ENCODE measurements at regions not wholly inside any gene's neighbourhood (a gene's known extent, or its start where the extent isn't known, plus 50 kb on each side); places are given as distances from the start of the nearest gene placed in this dataset.
"Not testable (repeated sequence)": the region's sequence is repeated elsewhere in the genome, so short reads cannot be mapped to it uniquely, and the experiment has no call there.

- Histone ChIP-seq H3K27me3 (peaks cover 5% of the 10 kb centered on the region), H3K4me1 (ENCODE audit: low read depth) (no peaks in the 10 kb centered on the region), H3K27ac (no peak overlapping the region), H3K36me3 (no peaks in the 10 kb centered on the region), H3K4me3 (no peak overlapping the region), H3K9me3 (ENCODE audit: low read depth) (no peaks in the 10 kb centered on the region)
- no peak for TF ChIP-seq CTCF (IDR thresholded peaks at IDR 0.05; ENCODE audit: low read depth, low read length)
- DNase-seq (ENCODE audit: low read depth in 1 of 2, low spot score in 1 of 2) = no peak
Observed at GRCh38 chr18:76275727-76276313, 219.2 kb downstream of the ZNF516 start.

- TF ChIP-seq CTCF (IDR thresholded peaks at IDR 0.05; ENCODE audit: low read depth, low read length) = no peak
- H3K36me3 ChIP-seq = no peaks in the 10 kb centered on the region
- peak in 1 of 2 donors; percentile 42 for DNase-seq (ENCODE audit: low read depth in 1 of 2, low spot score in 1 of 2)
- H3K27me3 ChIP-seq = peaks cover 5% of the 10 kb centered on the region
- H3K4me1 ChIP-seq (ENCODE audit: low read depth) = no peaks in the 10 kb centered on the region
- no peaks in the 10 kb centered on the region for H3K9me3 ChIP-seq (ENCODE audit: low read depth)
- no peak overlapping the region for H3K27ac ChIP-seq
- H3K4me3 ChIP-seq = no peak overlapping the region
Observed at GRCh38 chr18:76274468-76275289, 220.4 kb downstream of the ZNF516 start.

GRCh38 chr18:76273956-76274355, 221.1 kb downstream of the ZNF516 start:
- no peak for DNase-seq (ENCODE audit: low read depth in 1 of 2, low spot score in 1 of 2)
- no peak for TF ChIP-seq CTCF (IDR thresholded peaks at IDR 0.05; ENCODE audit: low read depth, low read length)
- Histone ChIP-seq H3K27me3 (peaks cover 5% of the 10 kb centered on the region), H3K36me3 (no peaks in the 10 kb centered on the region), H3K27ac (no peak overlapping the region), H3K9me3 (ENCODE audit: low read depth) (no peaks in the 10 kb centered on the region), H3K4me3 (no peak overlapping the region), H3K4me1 (ENCODE audit: low read depth) (no peaks in the 10 kb centered on the region)

GRCh38 chr18:76273036-76273545, 222.0 kb downstream of the ZNF516 start:
- Histone ChIP-seq H3K27me3 (peaks cover 5% of the 10 kb centered on the region), H3K36me3 (no peaks in the 10 kb centered on the region), H3K4me1 (ENCODE audit: low read depth) (no peaks in the 10 kb centered on the region), H3K4me3 (no peak overlapping the region), H3K27ac (no peak overlapping the region), H3K9me3 (ENCODE audit: low read depth) (no peaks in the 10 kb centered on the region)
- no peak for DNase-seq (ENCODE audit: low read depth in 1 of 2, low spot score in 1 of 2)
- no peak for TF ChIP-seq CTCF (IDR thresholded peaks at IDR 0.05; ENCODE audit: low read depth, low read length)

- not testable (repeated sequence) for H3K27ac ChIP-seq; DNase-seq (ENCODE audit: low read depth in 1 of 2, low spot score in 1 of 2); H3K27me3 ChIP-seq; H3K36me3 ChIP-seq; H3K4me1 ChIP-seq (ENCODE audit: low read depth); H3K9me3 ChIP-seq (ENCODE audit: low read depth); H3K4me3 ChIP-seq
Observed at GRCh38 chr18:76267423-76267822, 227.6 kb downstream of the ZNF516 start.
